ENCODE measurements at regions not wholly inside any gene's neighbourhood (a gene's known extent, or its start where the extent isn't known, plus 50 kb on each side); places are given as distances from the start of the nearest gene placed in this dataset.

DNA sequence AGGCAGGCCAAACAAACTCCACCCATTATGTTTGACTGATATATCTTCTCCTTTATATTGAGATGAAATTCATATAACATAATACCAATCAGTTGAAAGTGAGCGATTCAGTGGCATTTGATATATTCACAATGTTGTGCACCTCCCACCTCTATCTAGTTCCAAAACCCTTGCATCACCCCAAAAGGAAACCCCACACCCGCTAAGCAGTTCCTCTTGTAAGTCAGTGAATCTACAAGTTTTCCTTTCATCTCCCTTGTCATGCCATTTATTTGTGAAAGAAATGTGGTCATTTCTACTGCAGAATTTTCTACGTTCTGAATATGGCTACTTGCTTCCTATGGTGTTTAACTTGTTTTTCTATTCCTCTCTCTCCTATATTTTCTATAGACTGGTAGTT is 99.4 kb upstream of the PTPN3 start:
- TF ChIP-seq CHD4 (IDR thresholded peaks at IDR 0.05), result no peak
- TF ChIP-seq BACH1 (IDR thresholded peaks at IDR 0.05; ENCODE audit: borderline replicate concordance), result no peak
- Histone ChIP-seq H3K4me2 (ENCODE audit: control insufficient read depth, insufficient read depth) (no peak overlapping the region), H3K79me2 (ENCODE audit: control insufficient read depth, insufficient read depth, low read length) (no peaks in the 10 kb centered on the region), H3K4me3 (no peak overlapping the region), H2AFZ (ENCODE audit: control insufficient read depth, low read depth, low read length) (no peak overlapping the region), H3K36me3 (ENCODE audit: control insufficient read depth in 2 of 2, insufficient read depth in 2 of 2, low read length in 1 of 2) (no peaks in the 10 kb centered on the region), H3K9me3 (replicated peaks; ENCODE audit: control insufficient read depth, insufficient read depth, low read length) (no peaks in the 10 kb centered on the region; the same call in 2 of the 3 replicates), H3K27ac (ENCODE audit: control insufficient read depth, insufficient read depth) (no peak overlapping the region), H3K4me1 (ENCODE audit: control insufficient read depth, insufficient read depth, low read length) (no peaks in the 10 kb centered on the region), H3K9ac (ENCODE audit: control insufficient read depth, insufficient read depth, low read length) (no peak overlapping the region), H3K27me3 (replicated peaks in 1 of 2; ENCODE audit: control insufficient read depth in 2 of 2, insufficient read depth in 2 of 2, low read length in 1 of 2) (no peaks in the 10 kb centered on the region), H4K20me1 (ENCODE audit: control insufficient read depth, insufficient read depth) (no peaks in the 10 kb centered on the region)
- ChIA-PET CTCF (no interaction called here), RAD21 (ENCODE audit: unreplicated experiment) (no interaction called here), SMC1A (ENCODE audit: uncharacterized antibody, unreplicated experiment) (no interaction called here), POLR2A (interaction anchor here (0.7 kb wide), 1 partner anchor 545 kb away, joined by 4 read pairs; no protein-coding TSS in a partner anchor)
- WGBS (ENCODE audit: insufficient coverage, insufficient replicate concordance, low lambda C conversion rate, missing lambda C conversion rate), result 15% methylated on average over 3 of the region's 3 CpGs
- intact Hi-C loops (cut with micrococcal nuclease; ENCODE audit: unreplicated experiment), result no loop called here
- in situ Hi-C loops (cut with MboI), result loop anchor here (25.0 kb wide), 1 partner anchor 215 kb away; no protein-coding TSS in a partner anchor
- FAIRE-seq (no peak), DNase-seq (ENCODE audit: low read depth, low spot score) (no peak), ATAC-seq (no peak)
- no TSS peak for BruUV-seq (replicated peaks)

DNA sequence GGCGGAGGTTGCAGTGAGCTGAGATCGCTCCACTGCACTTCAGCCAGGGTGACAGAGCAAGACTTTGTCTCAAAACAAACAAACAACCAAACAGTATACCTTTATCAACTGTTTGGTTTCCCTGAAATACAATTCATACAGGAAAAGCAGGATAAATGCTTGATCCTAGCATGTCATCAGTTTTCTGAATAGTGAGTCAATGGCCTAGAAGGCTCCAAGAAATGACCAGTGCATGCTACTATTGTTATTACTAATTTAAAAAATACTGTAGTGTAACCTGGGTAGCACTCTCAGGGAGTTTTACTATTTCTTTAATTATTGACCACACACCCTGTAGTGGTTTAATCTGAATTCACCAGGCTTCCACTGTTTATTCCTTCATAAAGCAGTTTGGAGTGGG is 101.0 kb upstream of the PTPN3 start:
- H3K27me3 ChIP-seq (replicated peaks in 1 of 2; ENCODE audit: control insufficient read depth in 2 of 2, insufficient read depth in 2 of 2, low read length in 1 of 2), result no peaks in the 10 kb centered on the region; a peak in 1 of 4 replicates
- in situ Hi-C loops (cut with MboI) (loop anchor here (25.0 kb wide), 1 partner anchor 213 kb away; no protein-coding TSS in a partner anchor), intact Hi-C loops (cut with micrococcal nuclease; ENCODE audit: unreplicated experiment) (no loop called here)
- H3K27ac ChIP-seq (ENCODE audit: control insufficient read depth, insufficient read depth), result no peak overlapping the region
- ChIA-PET POLR2A (no interaction called here), RAD21 (ENCODE audit: unreplicated experiment) (no interaction called here), SMC1A (ENCODE audit: uncharacterized antibody, unreplicated experiment) (no interaction called here), CTCF (no interaction called here)
- no peak overlapping the region for H3K9ac ChIP-seq (ENCODE audit: control insufficient read depth, insufficient read depth, low read length)
- H4K20me1 ChIP-seq (ENCODE audit: control insufficient read depth, insufficient read depth), result no peaks in the 10 kb centered on the region
- no peak for DNase-seq (ENCODE audit: low read depth, low spot score)
- no peak for ATAC-seq
- H3K4me1 ChIP-seq (ENCODE audit: control insufficient read depth, insufficient read depth, low read length), result no peaks in the 10 kb centered on the region
- H3K9me3 ChIP-seq (replicated peaks; ENCODE audit: control insufficient read depth, insufficient read depth, low read length), result no peaks in the 10 kb centered on the region; the same call in 2 of the 3 replicates
- no TSS peak for BruUV-seq (replicated peaks)
- no peak overlapping the region for H2AFZ ChIP-seq (ENCODE audit: control insufficient read depth, low read depth, low read length)
- no peak overlapping the region for H3K4me2 ChIP-seq (ENCODE audit: control insufficient read depth, insufficient read depth)
- H3K79me2 ChIP-seq (ENCODE audit: control insufficient read depth, insufficient read depth, low read length), result no peaks in the 10 kb centered on the region
- no peak for TF ChIP-seq EED (IDR thresholded peaks at IDR 0.05; ENCODE audit: low read depth)
- TF ChIP-seq CREM (IDR thresholded peaks at IDR 0.05; ENCODE audit: low read depth), result no peak
- TF ChIP-seq SMAD1 (IDR thresholded peaks at IDR 0.05; ENCODE audit: low read depth, partially characterized antibody), result no peak
- TF ChIP-seq MYC (IDR thresholded peaks at IDR 0.05; ENCODE audit: insufficient read depth, insufficient read length, insufficient replicate concordance, low read length, severe bottlenecking), result no peak
- no peak for TF ChIP-seq HDGF (IDR thresholded peaks at IDR 0.05)
- no peak for TF ChIP-seq ZNF207 (IDR thresholded peaks at IDR 0.05; ENCODE audit: borderline replicate concordance)
- no peak for TF ChIP-seq IRF4 (IDR thresholded peaks at IDR 0.05; ENCODE audit: low read depth, low read length)
- H3K4me3 ChIP-seq, result no peak overlapping the region
- no peak for FAIRE-seq
- no peaks in the 10 kb centered on the region for H3K36me3 ChIP-seq (ENCODE audit: control insufficient read depth in 2 of 2, insufficient read depth in 2 of 2, low read length in 1 of 2)
- WGBS (ENCODE audit: insufficient coverage, insufficient replicate concordance, low lambda C conversion rate, missing lambda C conversion rate), result 72% methylated on average over 2 of the region's 2 CpGs
